NT2/D1 (cell line): ENCODE measurements at regions not wholly inside any gene's neighbourhood (a gene's known extent, or its start where the extent isn't known, plus 50 kb on each side); places are given as distances from the start of the nearest gene placed in this dataset.

Experiments used
- YY1 ChIP-seq: IDR thresholded peaks from 2 replicates; pipeline ENCODE4 v1.6.1; 2011; ENCODE audit not compliant: insufficient read length, insufficient read depth
- ZNF274 ChIP-seq: IDR thresholded peaks from 2 replicates; pipeline ENCODE4 v1.6.1; 2011; ENCODE audit warnings: mild to moderate bottlenecking, low read depth, low read length

DNA sequence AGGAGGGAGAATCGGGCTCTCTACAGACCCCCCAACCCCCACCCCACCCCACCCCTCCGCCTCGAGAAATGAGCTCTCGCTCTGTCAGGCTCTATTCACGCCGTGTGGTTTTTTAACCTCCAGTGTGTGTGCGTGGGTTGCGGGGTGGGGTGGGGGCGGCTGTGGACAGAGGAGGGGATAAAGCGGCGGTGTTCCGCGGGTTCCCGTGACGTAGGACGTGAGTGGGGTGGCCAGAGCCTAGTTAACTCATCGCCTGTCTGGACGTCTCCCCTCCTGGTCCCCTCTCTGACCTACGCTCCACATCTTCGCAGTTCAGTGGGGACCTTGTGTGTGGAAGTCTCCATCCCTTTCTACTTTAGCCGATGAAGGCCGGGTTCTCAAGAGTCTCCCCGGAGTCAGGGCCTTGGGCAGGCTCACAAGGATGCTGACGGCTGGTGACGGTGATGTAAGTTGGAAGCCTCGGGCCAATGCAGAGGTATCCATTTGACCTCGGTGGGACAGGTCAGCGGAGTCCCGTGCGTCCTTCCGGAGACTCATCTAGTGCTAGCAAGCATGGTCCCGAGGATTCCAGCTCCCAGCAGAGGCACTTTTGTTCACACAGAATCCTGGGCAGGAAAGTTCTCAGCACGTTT is 1507.1 kb upstream of the DEFB115 start:
- no peak for TF ChIP-seq YY1
- TF ChIP-seq ZNF274, result no peak
